Ureter (tissue), 1 donor: ENCODE measurements at regions not wholly inside any gene's neighbourhood (a gene's known extent, or its start where the extent isn't known, plus 50 kb on each side); places are given as distances from the start of the nearest gene placed in this dataset.

Experiments
- DNase-seq: peaks from one replicate; pipeline ENCODE4 v3.0.0-alpha.2; 2020; ENCODE audit warnings: low spot score
- donor health status: DM: yes; HTN: yes; CAD: no.

- no peak for DNase-seq
Observed at GRCh38 chr4:171636606-171637005, 176.6 kb upstream of the GALNTL6 start.

GRCh38 chr4:171629737-171630136 lies 183.5 kb upstream of the GALNTL6 start:
- DNase-seq = no peak

GRCh38 chr4:171629182-171629581 lies 184.0 kb upstream of the GALNTL6 start:
- DNase-seq = no peak

- no peak for DNase-seq
Observed at GRCh38 chr4:171626554-171626953, 186.7 kb upstream of the GALNTL6 start.

GRCh38 chr4:171622729-171623128 lies 190.5 kb upstream of the GALNTL6 start:
- DNase-seq = no peak

GRCh38 chr4:171621646-171622045 lies 191.6 kb upstream of the GALNTL6 start:
- DNase-seq = no peak

GRCh38 chr4:171612907-171613306 lies 200.3 kb upstream of the GALNTL6 start:
- DNase-seq = no peak

GRCh38 chr4:171602638-171603355 lies 210.4 kb upstream of the GALNTL6 start:
- no peak for DNase-seq

- DNase-seq = no peak
Observed at GRCh38 chr4:171601091-171601490, 212.1 kb upstream of the GALNTL6 start.

GRCh38 chr4:171599628-171600027 lies 213.6 kb upstream of the GALNTL6 start:
- DNase-seq = no peak

GRCh38 chr4:171594293-171594692 lies 218.9 kb upstream of the GALNTL6 start:
- DNase-seq = no peak

GRCh38 chr4:171590716-171591115 lies 222.5 kb upstream of the GALNTL6 start:
- DNase-seq = no peak

- DNase-seq = no peak
Observed at GRCh38 chr4:171588764-171589163, 224.4 kb upstream of the GALNTL6 start.

GRCh38 chr4:171588051-171588545 lies 225.1 kb upstream of the GALNTL6 start:
- no peak for DNase-seq

- DNase-seq = no peak
Observed at GRCh38 chr4:171583790-171584189, 229.4 kb upstream of the GALNTL6 start.

GRCh38 chr4:171582961-171583581 lies 230.1 kb upstream of the GALNTL6 start:
- no peak for DNase-seq

GRCh38 chr4:171573181-171573580 lies 240.0 kb upstream of the GALNTL6 start:
- DNase-seq = no peak

GRCh38 chr4:171565130-171565788 lies 247.9 kb upstream of the GALNTL6 start:
- no peak for DNase-seq

- DNase-seq = no peak
Observed at GRCh38 chr4:171561419-171561818, 251.8 kb upstream of the GALNTL6 start.

GRCh38 chr4:171553961-171554360 lies 259.2 kb upstream of the GALNTL6 start:
- DNase-seq = no peak

- no peak for DNase-seq
Observed at GRCh38 chr4:171542640-171543039, 270.6 kb upstream of the GALNTL6 start.

- no peak for DNase-seq
Observed at GRCh38 chr4:171538601-171539100, 274.6 kb upstream of the GALNTL6 start.

GRCh38 chr4:171534391-171534790 lies 278.8 kb upstream of the GALNTL6 start:
- DNase-seq = no peak
